Spinal cord (tissue), 9 donors: ENCODE measurements at regions not wholly inside any gene's neighbourhood (a gene's known extent, or its start where the extent isn't known, plus 50 kb on each side); places are given as distances from the start of the nearest gene placed in this dataset.

ENCODE experiments used
- DNase-seq, 6 donors: peaks; one replicate each; pipeline versions ENCODE4 v3.0.0 to v3.0.0-alpha.2; 2013 to 2015; ENCODE audit warnings: low spot score in 6 of 6, low read depth in 4 of 6
- H3K27ac ChIP-seq: one replicate; pipeline ENCODE4 v1.5.1; 2013; ENCODE audit warnings: low read depth, low read length, control low read depth
- H3K27me3 ChIP-seq: one replicate; pipeline ENCODE4 v1.6.1; 2013; ENCODE audit warnings: low read length; ENCODE audit not compliant: control insufficient read depth, insufficient read depth
- H3K36me3 ChIP-seq: one replicate; pipeline ENCODE4 v1.6.1; 2013; ENCODE audit warnings: low read length; ENCODE audit not compliant: control insufficient read depth, insufficient read depth
- H3K4me1 ChIP-seq: one replicate; pipeline ENCODE4 v1.6.1; 2013; ENCODE audit warnings: low read length; ENCODE audit not compliant: control insufficient read depth, insufficient read depth
- H3K4me3 ChIP-seq: one replicate; pipeline ENCODE4 v1.5.1; 2013; ENCODE audit warnings: low read depth, low read length, control low read depth
- H3K9me3 ChIP-seq: one replicate; pipeline ENCODE4 v1.6.1; 2013; ENCODE audit warnings: low read length; ENCODE audit not compliant: control insufficient read depth, insufficient read depth
- WGBS: methylation state at CpG from one replicate; pipeline ENCODE4 v1.1.5; 2013; ENCODE audit warnings: missing lambda C conversion rate; ENCODE audit not compliant: insufficient coverage; 5-methylcytosine and 5-hydroxymethylcytosine counted together
- donor health status: healthy.

GRCh38 chr7:25858525-25859411 lies 293.2 kb upstream of the NFE2L3 start:
- no peaks in the 10 kb centered on the region for H3K9me3 ChIP-seq
- H3K4me1 ChIP-seq, result peaks cover 31% of the 10 kb centered on the region
- peaks cover 98% of the 10 kb centered on the region for H3K27me3 ChIP-seq
- DNase-seq, result peak in 2 of 6 donors; percentile 25 to 40
- WGBS, result 18% methylated on average over 46 of the region's 47 CpGs
- H3K36me3 ChIP-seq, result no peaks in the 10 kb centered on the region
- H3K4me3 ChIP-seq, result no peak overlapping the region
- H3K27ac ChIP-seq, result no peak overlapping the region

DNA sequence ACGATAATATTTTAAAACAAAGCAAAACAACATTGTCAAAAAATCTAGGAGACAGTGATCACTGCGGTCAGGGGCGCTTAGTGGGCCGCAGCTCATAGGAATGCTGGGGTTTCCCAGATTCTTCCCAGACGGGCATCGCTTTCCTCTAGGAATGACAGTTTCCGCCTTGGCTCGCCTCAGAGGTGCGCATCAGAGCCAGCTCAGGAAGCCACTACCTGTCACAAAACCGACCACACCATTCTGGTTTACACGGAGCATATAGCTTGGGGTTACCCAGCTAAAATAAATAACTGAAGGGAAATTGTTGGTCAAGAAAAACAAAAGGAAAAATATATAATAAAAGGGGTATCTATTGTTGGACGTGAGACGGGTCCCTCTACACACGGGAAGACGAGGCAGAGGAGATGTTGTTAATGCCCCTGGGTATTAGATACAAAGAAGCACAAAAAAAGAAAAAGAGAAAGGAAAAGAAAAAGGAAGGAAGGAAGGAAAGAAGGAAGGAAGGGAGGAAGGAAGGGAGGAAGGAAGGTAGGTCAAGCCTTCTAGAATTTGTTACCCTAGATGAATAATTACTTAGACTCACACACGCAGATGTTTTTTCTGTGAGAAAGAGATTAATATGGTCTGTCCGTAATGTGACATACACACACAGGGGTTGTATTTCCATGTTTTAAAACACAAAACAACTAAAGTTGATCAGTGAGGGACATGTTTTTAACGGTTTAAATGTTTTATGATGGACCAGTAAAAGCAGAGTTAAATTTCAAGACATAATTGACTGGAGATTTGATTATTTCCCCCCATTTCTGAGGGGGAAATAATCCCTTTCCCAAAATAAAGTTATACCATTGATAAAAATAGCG lies 292.4 kb upstream of the NFE2L3 start:
- Histone ChIP-seq H3K4me3 (no peak overlapping the region), H3K27me3 (peaks cover 94% of the 10 kb centered on the region), H3K36me3 (no peaks in the 10 kb centered on the region), H3K27ac (no peak overlapping the region), H3K9me3 (no peaks in the 10 kb centered on the region), H3K4me1 (peaks cover 27% of the 10 kb centered on the region)
- 47% methylated on average over 14 of the region's 19 CpGs for WGBS
- DNase-seq, result peak in 2 of 6 donors; percentile 57 to 71

- DNase-seq, result peak in 2 of 6 donors; percentile 70 to 72
- WGBS, result 9% methylated on average over 24 of the region's 36 CpGs
- H3K27ac ChIP-seq, result no peak overlapping the region
Measured at GRCh38 chr7:25860275-25861163, 291.5 kb upstream of the NFE2L3 start.

DNA sequence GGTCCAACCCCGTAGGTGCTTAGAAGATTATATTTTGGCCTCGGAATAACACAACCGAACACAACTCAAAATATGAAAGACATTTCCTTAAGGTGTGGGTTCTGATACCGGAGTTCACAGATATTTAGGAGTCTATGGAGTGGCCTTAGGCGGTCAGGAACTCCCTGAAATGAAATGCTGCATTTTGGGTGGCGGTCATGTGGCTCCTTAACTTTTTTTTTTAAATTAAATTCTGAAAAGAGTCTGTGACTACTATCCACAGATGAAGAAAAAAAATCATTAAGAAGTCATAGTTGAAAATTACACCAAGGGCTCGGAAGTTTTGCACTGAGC lies 290.9 kb upstream of the NFE2L3 start:
- Histone ChIP-seq H3K36me3 (no peaks in the 10 kb centered on the region), H3K27ac (no peak overlapping the region), H3K4me1 (peaks cover 27% of the 10 kb centered on the region), H3K4me3 (no peak overlapping the region), H3K9me3 (no peaks in the 10 kb centered on the region), H3K27me3 (peaks cover 96% of the 10 kb centered on the region)
- DNase-seq, result peak in 1 of 6 donors; percentile 54
- WGBS, result 20% methylated on average over 3 of the region's 7 CpGs

More at GRCh38 chr7:25860275-25861163, 291.5 kb upstream of the NFE2L3 start:
- Histone ChIP-seq H3K36me3 (no peaks in the 10 kb centered on the region), H3K27me3 (peaks cover 96% of the 10 kb centered on the region), H3K4me3 (no peak overlapping the region), H3K9me3 (no peaks in the 10 kb centered on the region), H3K4me1 (peaks cover 27% of the 10 kb centered on the region)

DNA sequence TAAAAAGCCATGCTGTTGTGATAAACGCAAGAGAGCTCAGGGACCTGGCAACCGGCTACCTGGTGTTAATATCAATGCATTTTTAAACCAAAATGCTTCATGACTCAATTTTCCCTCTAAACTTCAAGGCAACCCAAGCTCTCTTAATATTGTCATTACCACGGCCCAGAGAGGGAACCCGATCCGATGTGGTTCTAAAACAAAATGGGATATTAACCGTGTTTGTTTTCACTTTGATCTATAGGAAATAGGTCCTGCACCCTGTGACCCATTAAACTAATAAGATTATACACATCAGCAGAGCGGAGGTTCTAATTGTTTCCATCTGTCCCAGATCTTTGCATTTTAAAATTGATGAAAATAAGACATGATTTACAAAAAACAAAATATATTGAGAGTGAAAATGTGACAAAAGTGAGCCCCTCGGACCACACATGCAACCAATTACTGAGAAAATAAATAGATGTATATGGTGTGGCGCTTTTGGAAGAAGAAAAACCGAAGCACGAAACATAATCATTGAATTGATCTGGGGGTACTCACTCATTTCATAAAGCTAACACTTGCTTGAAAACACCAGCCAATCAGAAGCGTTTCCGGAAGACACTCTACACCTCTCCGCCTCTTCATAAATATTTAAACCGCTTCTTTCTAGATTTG lies 290.3 kb upstream of the NFE2L3 start:
- 20% methylated on average over 3 of the region's 15 CpGs for WGBS
- peak in 1 of 6 donors; percentile 64 for DNase-seq
- Histone ChIP-seq H3K9me3 (no peaks in the 10 kb centered on the region), H3K4me1 (peaks cover 25% of the 10 kb centered on the region), H3K36me3 (no peaks in the 10 kb centered on the region), H3K27ac (peak overlapping the region; percentile 15), H3K27me3 (peaks cover 96% of the 10 kb centered on the region), H3K4me3 (peak overlapping the region; percentile 27)

- Histone ChIP-seq H3K4me3 (peak overlapping the region; percentile 27), H3K27ac (peak overlapping the region; percentile 15), H3K36me3 (no peaks in the 10 kb centered on the region), H3K4me1 (peaks cover 18% of the 10 kb centered on the region), H3K9me3 (no peaks in the 10 kb centered on the region), H3K27me3 (peaks cover 96% of the 10 kb centered on the region)
- DNase-seq, result peak in 5 of 6 donors; percentile 85 to 98 (median 95)
- WGBS, result under 1% methylated on average over 38 of the region's 45 CpGs
Measured at GRCh38 chr7:25862261-25863004, 289.6 kb upstream of the NFE2L3 start.

GRCh38 chr7:25863005-25863728 lies 288.8 kb upstream of the NFE2L3 start:
- peak in 2 of 6 donors; percentile 62 to 71 for DNase-seq
- Histone ChIP-seq H3K36me3 (no peaks in the 10 kb centered on the region), H3K4me3 (no peak overlapping the region), H3K4me1 (peaks cover 17% of the 10 kb centered on the region), H3K27me3 (peaks cover 96% of the 10 kb centered on the region), H3K27ac (no peak overlapping the region), H3K9me3 (no peaks in the 10 kb centered on the region)
- no CpG with 5 or more reads among the region's 13 CpGs for WGBS

GRCh38 chr7:25863729-25864110 lies 288.3 kb upstream of the NFE2L3 start:
- DNase-seq, result peak in 2 of 6 donors; percentile 47 to 65
- WGBS, result no CpG with 5 or more reads among the region's 3 CpGs
- no peak overlapping the region for H3K4me3 ChIP-seq
- peaks cover 13% of the 10 kb centered on the region for H3K4me1 ChIP-seq
- H3K27me3 ChIP-seq, result peaks cover 96% of the 10 kb centered on the region
- H3K27ac ChIP-seq, result no peak overlapping the region
- H3K36me3 ChIP-seq, result no peaks in the 10 kb centered on the region
- no peaks in the 10 kb centered on the region for H3K9me3 ChIP-seq
